ENCODE measurements at regions not wholly inside any gene's neighbourhood (a gene's known extent, or its start where the extent isn't known, plus 50 kb on each side); places are given as distances from the start of the nearest gene placed in this dataset.
"Not testable (repeated sequence)": the region's sequence is repeated elsewhere in the genome, so short reads cannot be mapped to it uniquely, and the experiment has no call there.

- no peak for DNase-seq (ENCODE audit: low spot score)
- in situ Hi-C loops (cut with MboI; ENCODE audit: low sequenced_read_pairs, unreplicated experiment): no loop called here
- no peak for TF ChIP-seq CTCF (IDR thresholded peaks at IDR 0.05; ENCODE audit: borderline replicate concordance, control extremely low read depth, extremely low read depth, insufficient read depth, missing control alignments)
Measured at GRCh38 chr1:121522061-121522759, 337.4 kb downstream of the SRGAP2C start.

- DNase-seq (ENCODE audit: low spot score); in situ Hi-C loops (cut with MboI; ENCODE audit: low sequenced_read_pairs, unreplicated experiment): not testable (repeated sequence)
Measured at GRCh38 chr1:121523112-121523511, 338.3 kb downstream of the SRGAP2C start.

- TF ChIP-seq CTCF (IDR thresholded peaks at IDR 0.05; ENCODE audit: borderline replicate concordance, control extremely low read depth, extremely low read depth, insufficient read depth, missing control alignments): no peak
- no peak for DNase-seq (ENCODE audit: low spot score)
- in situ Hi-C loops (cut with MboI; ENCODE audit: low sequenced_read_pairs, unreplicated experiment): no loop called here
Measured at GRCh38 chr1:121525355-121525754, 340.6 kb downstream of the SRGAP2C start.

GRCh38 chr1:121528958-121529357 lies 344.2 kb downstream of the SRGAP2C start:
- DNase-seq (ENCODE audit: low spot score); in situ Hi-C loops (cut with MboI; ENCODE audit: low sequenced_read_pairs, unreplicated experiment): not testable (repeated sequence)

GRCh38 chr1:121530026-121530425 lies 345.3 kb downstream of the SRGAP2C start:
- DNase-seq (ENCODE audit: low spot score); in situ Hi-C loops (cut with MboI; ENCODE audit: low sequenced_read_pairs, unreplicated experiment): not testable (repeated sequence)

- in situ Hi-C loops (cut with MboI; ENCODE audit: low sequenced_read_pairs, unreplicated experiment); DNase-seq (ENCODE audit: low spot score): not testable (repeated sequence)
Measured at GRCh38 chr1:121531747-121532146, 347.0 kb downstream of the SRGAP2C start.

GRCh38 chr1:121538148-121538547 lies 353.4 kb downstream of the SRGAP2C start:
- in situ Hi-C loops (cut with MboI; ENCODE audit: low sequenced_read_pairs, unreplicated experiment): not testable (repeated sequence)

GRCh38 chr1:121538943-121539575 lies 354.3 kb downstream of the SRGAP2C start:
- in situ Hi-C loops (cut with MboI; ENCODE audit: low sequenced_read_pairs, unreplicated experiment): no loop called here
- no peak for TF ChIP-seq CTCF (IDR thresholded peaks at IDR 0.05; ENCODE audit: borderline replicate concordance, control extremely low read depth, extremely low read depth, insufficient read depth, missing control alignments)
- DNase-seq (ENCODE audit: low spot score): no peak

More at GRCh38 chr1:121538148-121538547, 353.4 kb downstream of the SRGAP2C start:
- not testable (repeated sequence) for DNase-seq (ENCODE audit: low spot score)

- in situ Hi-C loops (cut with MboI; ENCODE audit: low sequenced_read_pairs, unreplicated experiment); DNase-seq (ENCODE audit: low spot score): not testable (repeated sequence)
Measured at GRCh38 chr1:121543988-121544387, 359.2 kb downstream of the SRGAP2C start.

- DNase-seq (ENCODE audit: low spot score): no peak
- TF ChIP-seq CTCF (IDR thresholded peaks at IDR 0.05; ENCODE audit: borderline replicate concordance, control extremely low read depth, extremely low read depth, insufficient read depth, missing control alignments): no peak
- in situ Hi-C loops (cut with MboI; ENCODE audit: low sequenced_read_pairs, unreplicated experiment): no loop called here
Measured at GRCh38 chr1:121544500-121544899, 359.7 kb downstream of the SRGAP2C start.

GRCh38 chr1:121545899-121546298 lies 361.1 kb downstream of the SRGAP2C start:
- in situ Hi-C loops (cut with MboI; ENCODE audit: low sequenced_read_pairs, unreplicated experiment); DNase-seq (ENCODE audit: low spot score): not testable (repeated sequence)

Measured in GM13976 (cell line).